ENCODE measurements at regions not wholly inside any gene's neighbourhood (a gene's known extent, or its start where the extent isn't known, plus 50 kb on each side); places are given as distances from the start of the nearest gene placed in this dataset.

GRCh38 chr15:87142096-87142495, 1062.4 kb downstream of the AGBL1 start:
- H3K4me1 Mint-ChIP-seq, result peaks cover 5% of the 10 kb centered on the region; the same call in 1 of the 3 replicates
- no peak overlapping the region for H3K4me3 ChIP-seq
- no peak overlapping the region for H3K27ac Mint-ChIP-seq
- H3K36me3 Mint-ChIP-seq (ENCODE audit: low read depth), result peaks cover 5% of the 10 kb centered on the region; the same call in 2 of the 3 replicates
- H2AFZ ChIP-seq, result no peak overlapping the region
- no peaks in the 10 kb centered on the region for H3K36me3 ChIP-seq (ENCODE audit: insufficient read depth)
- no peaks in the 10 kb centered on the region for H3K4me1 ChIP-seq (ENCODE audit: insufficient read depth)
- H3K4me3 Mint-ChIP-seq, result no peak overlapping the region
- no peaks in the 10 kb centered on the region for H3F3A ChIP-seq (replicated peaks; ENCODE audit: low read depth)
- no peak overlapping the region for H3K4me2 ChIP-seq
- H4K20me1 ChIP-seq (replicated peaks; ENCODE audit: insufficient read depth), result no peaks in the 10 kb centered on the region
- H3K79me2 ChIP-seq (replicated peaks; ENCODE audit: insufficient read depth), result no peaks in the 10 kb centered on the region
- no peak overlapping the region for H3K27ac ChIP-seq (ENCODE audit: low read depth)
- ATAC-seq (no peak), DNase-seq (ENCODE audit: low spot score) (no peak)
- H3K27me3 ChIP-seq (ENCODE audit: insufficient read depth), result no peaks in the 10 kb centered on the region
- H3K27me3 Mint-ChIP-seq (ENCODE audit: insufficient read depth, low read depth, poor library complexity), result peaks cover 3% of the 10 kb centered on the region
- H3K9me2 ChIP-seq (ENCODE audit: insufficient read depth), result peaks cover 3% of the 10 kb centered on the region; the same call in 1 of the 2 replicates
- TF ChIP-seq CTCF (conservative IDR thresholded peaks at IDR 0.05; ENCODE audit: low read depth in 2 of 2), result no peak
- TF ChIP-seq ZNF462 (CRISPR knock-in tag; IDR thresholded peaks at IDR 0.05), result no peak
- no peak for TF ChIP-seq ZNF331 (CRISPR knock-in tag; IDR thresholded peaks at IDR 0.05; ENCODE audit: low read depth)
- peaks cover 12% of the 10 kb centered on the region for H3K9me3 Mint-ChIP-seq

- no peak for DNase-seq (ENCODE audit: low spot score)
- Mint-ChIP-seq H3K9me3 (no peaks in the 10 kb centered on the region; the same call in 1 of the 3 replicates), H3K36me3 (ENCODE audit: low read depth) (no peaks in the 10 kb centered on the region), H3K27me3 (ENCODE audit: insufficient read depth, low read depth, poor library complexity) (peaks cover 3% of the 10 kb centered on the region), H3K4me1 (no peaks in the 10 kb centered on the region), H3K4me3 (no peak overlapping the region), H3K27ac (no peak overlapping the region)
- no peak overlapping the region for H2AFZ ChIP-seq
- H3K4me2 ChIP-seq, result no peak overlapping the region
- H4K20me1 ChIP-seq (replicated peaks; ENCODE audit: insufficient read depth), result no peaks in the 10 kb centered on the region
- no peaks in the 10 kb centered on the region for H3K27me3 ChIP-seq (ENCODE audit: insufficient read depth)
- no peak overlapping the region for H3K4me3 ChIP-seq
- ATAC-seq, result no peak
- H3K27ac ChIP-seq (ENCODE audit: low read depth), result no peak overlapping the region
- H3K36me3 ChIP-seq (ENCODE audit: insufficient read depth), result no peaks in the 10 kb centered on the region
- H3F3A ChIP-seq (replicated peaks; ENCODE audit: low read depth), result no peaks in the 10 kb centered on the region
- H3K4me1 ChIP-seq (ENCODE audit: insufficient read depth), result no peaks in the 10 kb centered on the region
- H3K9me2 ChIP-seq (ENCODE audit: insufficient read depth), result no peaks in the 10 kb centered on the region
- H3K79me2 ChIP-seq (replicated peaks; ENCODE audit: insufficient read depth), result no peaks in the 10 kb centered on the region
- no peak for TF ChIP-seq CTCF (conservative IDR thresholded peaks at IDR 0.05; ENCODE audit: low read depth in 2 of 2)
- no peak for TF ChIP-seq REST (IDR thresholded peaks at IDR 0.05; ENCODE audit: unreplicated experiment)
- TF ChIP-seq STAT1 (IDR thresholded peaks at IDR 0.05; ENCODE audit: unreplicated experiment), result no peak
- TF ChIP-seq EZH2 (IDR thresholded peaks at IDR 0.05; ENCODE audit: low read depth, unreplicated experiment), result no peak
- no peak for TF ChIP-seq ZNF331 (CRISPR knock-in tag; IDR thresholded peaks at IDR 0.05; ENCODE audit: low read depth)
Observed at GRCh38 chr15:87135109-87135508, 1055.4 kb downstream of the AGBL1 start.
